Activated naive CD4-positive, alpha-beta T cell treated with anti-CD3 and anti-CD28 coated beads, Interleukin-2, amount 10 ng/mL, durations not matched to agents 7 days and 5 days (primary cell): ENCODE measurements at regions not wholly inside any gene's neighbourhood (a gene's known extent, or its start where the extent isn't known, plus 50 kb on each side); places are given as distances from the start of the nearest gene placed in this dataset.

Experiments
- CTCF ChIA-PET: fragments of 350-600 bp; sonication (Branson Sonifier 250); formaldehyde crosslinking; loops from one replicate; lab custom pipeline; 2021; ENCODE audit warnings: antibody characterized with exemption; lab: Charles Lee
- DNase-seq: peaks from one replicate; pipeline ENCODE4 v3.0.0-alpha.2; 2020
- H3K27ac Mint-ChIP-seq: one replicate; pipeline ENCODE4 v1.8.0; 2021; ENCODE audit warnings: mild to moderate bottlenecking, moderate library complexity, mixed read lengths
- H3K27me3 Mint-ChIP-seq: one replicate; pipeline ENCODE4 v1.8.0; 2021; ENCODE audit warnings: mild to moderate bottlenecking, mixed read lengths
- H3K36me3 Mint-ChIP-seq: one replicate; pipeline ENCODE4 v1.8.0; 2021; ENCODE audit warnings: mixed read lengths
- H3K4me1 Mint-ChIP-seq: one replicate; pipeline ENCODE4 v1.8.0; 2021; ENCODE audit warnings: mixed read lengths
- H3K4me3 Mint-ChIP-seq: one replicate; pipeline ENCODE4 v1.8.0; 2021; ENCODE audit warnings: mild to moderate bottlenecking, moderate library complexity, mixed read lengths
- H3K9me3 Mint-ChIP-seq: one replicate; pipeline ENCODE4 v1.8.0; 2021; ENCODE audit warnings: mixed read lengths

- Mint-ChIP-seq H3K4me1 (peaks cover 4% of the 10 kb centered on the region), H3K4me3 (no peak overlapping the region), H3K36me3 (no peaks in the 10 kb centered on the region), H3K9me3 (no peaks in the 10 kb centered on the region), H3K27me3 (no peaks in the 10 kb centered on the region), H3K27ac (no peak overlapping the region)
- CTCF ChIA-PET: no interaction called here
- DNase-seq: no peak
Observed at GRCh38 chr20:51335329-51335841, 207.1 kb downstream of the NFATC2 start.

DNA sequence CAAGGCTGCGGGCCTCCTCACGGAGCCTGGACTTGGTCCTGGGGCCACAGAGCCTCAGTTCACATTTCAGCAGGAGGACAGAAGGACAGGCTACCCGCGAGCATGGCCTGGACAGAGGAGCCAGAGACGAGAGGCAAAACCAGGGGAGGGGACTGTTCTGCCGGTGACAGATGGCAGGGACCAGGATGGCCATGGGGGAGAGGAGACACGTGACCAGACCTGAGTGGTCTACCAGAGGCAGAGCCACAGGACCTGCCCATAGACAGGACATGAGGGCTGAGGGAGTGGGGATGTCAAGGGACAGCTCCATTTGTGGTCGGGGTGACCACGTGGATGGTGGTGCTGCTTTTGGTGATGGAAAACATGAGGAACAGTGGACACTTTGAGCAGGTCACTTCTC, 207.9 kb downstream of the NFATC2 start:
- Mint-ChIP-seq H3K4me3 (no peak overlapping the region), H3K36me3 (no peaks in the 10 kb centered on the region), H3K27ac (no peak overlapping the region), H3K9me3 (no peaks in the 10 kb centered on the region), H3K4me1 (peaks cover 4% of the 10 kb centered on the region), H3K27me3 (no peaks in the 10 kb centered on the region)
- CTCF ChIA-PET: interaction anchor here (0.8 to 1.0 kb wide), 2 partner anchors 9 to 367 kb away, joined by 3 read pairs; no protein-coding TSS in a partner anchor
- DNase-seq: no peak

- no peak overlapping the region for H3K4me3 Mint-ChIP-seq
- H3K27me3 Mint-ChIP-seq: no peaks in the 10 kb centered on the region
- no peak for DNase-seq
- no peaks in the 10 kb centered on the region for H3K9me3 Mint-ChIP-seq
- H3K36me3 Mint-ChIP-seq: no peaks in the 10 kb centered on the region
- H3K4me1 Mint-ChIP-seq: peaks cover 4% of the 10 kb centered on the region
- CTCF ChIA-PET: interaction anchor here (0.6 to 1.0 kb wide), 3 partner anchors 8 to 368 kb away, joined by 3 read pairs; no protein-coding TSS in a partner anchor
- no peak overlapping the region for H3K27ac Mint-ChIP-seq
Observed at GRCh38 chr20:51333971-51334370, 208.5 kb downstream of the NFATC2 start.

DNA sequence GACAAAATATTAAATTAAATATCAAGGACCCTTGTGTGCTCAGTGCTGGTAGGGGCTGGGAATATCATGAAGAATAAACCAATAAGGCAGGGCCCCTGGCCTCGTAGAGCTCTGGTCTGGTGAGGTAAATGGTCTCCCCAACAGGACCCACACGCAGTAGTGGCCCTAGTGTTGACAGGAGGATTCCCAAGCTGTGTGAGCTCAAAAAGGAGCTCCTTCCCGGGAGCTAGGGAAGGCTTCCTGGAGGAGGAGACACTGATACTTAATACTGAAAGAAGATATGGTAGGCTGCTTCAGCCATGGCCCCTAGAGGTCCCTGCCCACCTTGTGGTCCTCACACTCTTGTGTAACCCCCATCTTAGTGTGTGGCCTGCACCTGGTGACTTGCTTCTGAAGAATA, 209.1 kb downstream of the NFATC2 start:
- Mint-ChIP-seq H3K4me1 (peaks cover 4% of the 10 kb centered on the region), H3K9me3 (no peaks in the 10 kb centered on the region), H3K27me3 (no peaks in the 10 kb centered on the region), H3K36me3 (no peaks in the 10 kb centered on the region), H3K27ac (no peak overlapping the region), H3K4me3 (no peak overlapping the region)
- no peak for DNase-seq
- CTCF ChIA-PET: interaction anchor here (0.6 to 1.2 kb wide), 3 partner anchors 9 to 81 kb away, joined by 3 to 4 read pairs (median 3); no protein-coding TSS in a partner anchor

GRCh38 chr20:51331481-51331880, 211.0 kb downstream of the NFATC2 start:
- Mint-ChIP-seq H3K4me3 (no peak overlapping the region), H3K27ac (no peak overlapping the region), H3K36me3 (no peaks in the 10 kb centered on the region), H3K27me3 (no peaks in the 10 kb centered on the region), H3K9me3 (no peaks in the 10 kb centered on the region), H3K4me1 (no peaks in the 10 kb centered on the region)
- DNase-seq: no peak
- CTCF ChIA-PET: interaction anchor here (1.3 kb wide), 1 partner anchor 316 kb away, joined by 4 read pairs; no protein-coding TSS in a partner anchor

DNA sequence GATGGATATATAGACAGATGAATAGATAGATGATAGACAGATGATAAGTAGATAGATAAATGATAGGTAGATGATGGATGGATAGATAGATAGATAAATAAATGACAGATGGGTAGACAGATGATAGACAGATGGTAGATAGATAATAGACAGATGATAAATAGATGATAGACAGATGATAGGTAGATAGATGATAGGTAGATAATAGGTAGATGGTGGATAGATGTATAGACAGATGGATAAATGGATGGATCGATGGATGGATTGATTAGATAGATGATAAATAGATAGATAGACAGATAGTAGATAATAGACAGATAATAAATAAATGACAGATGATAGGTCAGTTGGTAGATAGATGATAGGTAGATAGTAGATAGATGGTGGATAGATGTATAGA, 212.7 kb downstream of the NFATC2 start:
- Mint-ChIP-seq H3K4me3 (no peak overlapping the region), H3K27me3 (peaks cover 13% of the 10 kb centered on the region), H3K36me3 (no peaks in the 10 kb centered on the region), H3K27ac (no peak overlapping the region), H3K9me3 (no peaks in the 10 kb centered on the region), H3K4me1 (no peaks in the 10 kb centered on the region)
- CTCF ChIA-PET: no interaction called here
- DNase-seq: no peak

- DNase-seq: no peak
- Mint-ChIP-seq H3K9me3 (no peaks in the 10 kb centered on the region), H3K4me1 (no peaks in the 10 kb centered on the region), H3K36me3 (no peaks in the 10 kb centered on the region), H3K4me3 (no peak overlapping the region), H3K27ac (no peak overlapping the region), H3K27me3 (peaks cover 17% of the 10 kb centered on the region)
- CTCF ChIA-PET: interaction anchor here (0.7 to 5.3 kb wide), 8 partner anchors 9 to 340 kb away, joined by 3 to 45 read pairs (median 6); no protein-coding TSS in a partner anchor
Observed at GRCh38 chr20:51327251-51327841, 215.2 kb downstream of the NFATC2 start.

- no peak overlapping the region for H3K4me3 Mint-ChIP-seq
- no peaks in the 10 kb centered on the region for H3K9me3 Mint-ChIP-seq
- no peaks in the 10 kb centered on the region for H3K36me3 Mint-ChIP-seq
- peak; percentile 49 for DNase-seq
- no peaks in the 10 kb centered on the region for H3K4me1 Mint-ChIP-seq
- H3K27ac Mint-ChIP-seq: no peak overlapping the region
- CTCF ChIA-PET: interaction anchor here (0.6 to 5.3 kb wide), 15 partner anchors 8 to 580 kb away, joined by 3 to 45 read pairs (median 4); no protein-coding TSS in a partner anchor
- H3K27me3 Mint-ChIP-seq: peaks cover 17% of the 10 kb centered on the region
Observed at GRCh38 chr20:51326201-51326819, 216.2 kb downstream of the NFATC2 start.

GRCh38 chr20:51322164-51322707, 220.3 kb downstream of the NFATC2 start:
- Mint-ChIP-seq H3K9me3 (no peaks in the 10 kb centered on the region), H3K4me1 (no peaks in the 10 kb centered on the region), H3K4me3 (no peak overlapping the region), H3K36me3 (no peaks in the 10 kb centered on the region), H3K27me3 (peaks cover 21% of the 10 kb centered on the region), H3K27ac (no peak overlapping the region)
- CTCF ChIA-PET: interaction anchor here (1.5 kb wide), 1 partner anchor 13 kb away, joined by 4 read pairs; no protein-coding TSS in a partner anchor
- no peak for DNase-seq

DNA sequence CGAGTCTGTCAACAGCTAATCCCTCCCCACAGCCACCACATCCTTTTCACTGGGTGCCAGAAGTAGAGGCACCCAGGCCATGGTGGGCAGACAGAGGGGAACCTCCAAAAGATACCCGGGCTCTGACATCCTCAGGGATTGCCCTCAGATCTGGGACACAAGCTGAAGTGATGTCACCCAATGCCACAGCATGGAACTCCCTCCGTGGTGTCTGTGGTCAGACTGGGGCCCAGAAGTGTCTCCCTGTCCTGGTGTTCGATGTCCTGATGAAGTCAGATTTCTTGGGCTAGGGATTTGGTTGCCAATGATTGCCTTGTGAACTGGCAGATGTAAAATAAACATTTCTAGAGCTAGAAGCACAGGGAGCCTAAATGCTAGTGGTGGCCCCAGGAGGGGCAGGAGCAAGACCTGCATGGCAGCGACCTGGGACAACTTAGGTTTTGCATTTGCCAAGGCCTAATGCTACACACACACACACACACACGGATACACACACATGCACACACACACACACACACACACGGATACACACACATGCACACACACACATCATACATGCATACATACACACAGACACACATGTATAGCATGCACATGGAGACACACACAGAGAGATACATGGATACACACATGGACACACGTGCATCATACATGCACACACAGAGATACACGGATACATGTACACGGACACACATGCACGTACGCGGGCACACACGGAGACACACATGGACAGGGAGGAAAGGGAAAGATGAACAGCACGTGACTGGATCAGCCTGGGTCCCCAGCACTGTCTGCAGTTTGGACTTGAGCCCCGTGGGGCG, 221.0 kb downstream of the NFATC2 start:
- H3K36me3 Mint-ChIP-seq: no peaks in the 10 kb centered on the region
- DNase-seq: no peak
- no peak overlapping the region for H3K27ac Mint-ChIP-seq
- H3K27me3 Mint-ChIP-seq: peaks cover 21% of the 10 kb centered on the region
- H3K4me1 Mint-ChIP-seq: no peaks in the 10 kb centered on the region
- CTCF ChIA-PET: no interaction called here
- H3K4me3 Mint-ChIP-seq: no peak overlapping the region
- H3K9me3 Mint-ChIP-seq: no peaks in the 10 kb centered on the region

DNA sequence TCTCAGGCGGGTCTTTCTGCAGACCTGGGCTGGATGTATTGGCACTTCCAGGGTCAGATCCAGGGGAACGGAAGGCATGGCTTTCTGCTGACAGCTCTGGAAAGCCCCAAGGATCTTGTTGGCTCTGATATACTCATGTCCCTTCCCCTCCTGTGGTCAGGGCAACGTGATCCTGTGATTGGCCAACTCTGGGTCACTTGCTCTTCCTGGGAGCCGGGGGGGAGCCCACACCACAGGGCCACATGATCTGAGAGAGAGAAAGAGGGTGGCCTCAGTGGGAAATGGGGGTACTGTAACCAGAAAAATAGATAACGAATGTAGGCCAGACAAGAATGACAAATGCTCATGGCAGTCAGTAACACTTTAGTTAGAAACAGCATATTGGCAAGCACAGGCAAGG, 223.0 kb downstream of the NFATC2 start:
- Mint-ChIP-seq H3K4me1 (no peaks in the 10 kb centered on the region), H3K4me3 (no peak overlapping the region), H3K9me3 (no peaks in the 10 kb centered on the region), H3K27ac (no peak overlapping the region), H3K36me3 (no peaks in the 10 kb centered on the region), H3K27me3 (peaks cover 10% of the 10 kb centered on the region)
- CTCF ChIA-PET: no interaction called here
- DNase-seq: no peak

DNA sequence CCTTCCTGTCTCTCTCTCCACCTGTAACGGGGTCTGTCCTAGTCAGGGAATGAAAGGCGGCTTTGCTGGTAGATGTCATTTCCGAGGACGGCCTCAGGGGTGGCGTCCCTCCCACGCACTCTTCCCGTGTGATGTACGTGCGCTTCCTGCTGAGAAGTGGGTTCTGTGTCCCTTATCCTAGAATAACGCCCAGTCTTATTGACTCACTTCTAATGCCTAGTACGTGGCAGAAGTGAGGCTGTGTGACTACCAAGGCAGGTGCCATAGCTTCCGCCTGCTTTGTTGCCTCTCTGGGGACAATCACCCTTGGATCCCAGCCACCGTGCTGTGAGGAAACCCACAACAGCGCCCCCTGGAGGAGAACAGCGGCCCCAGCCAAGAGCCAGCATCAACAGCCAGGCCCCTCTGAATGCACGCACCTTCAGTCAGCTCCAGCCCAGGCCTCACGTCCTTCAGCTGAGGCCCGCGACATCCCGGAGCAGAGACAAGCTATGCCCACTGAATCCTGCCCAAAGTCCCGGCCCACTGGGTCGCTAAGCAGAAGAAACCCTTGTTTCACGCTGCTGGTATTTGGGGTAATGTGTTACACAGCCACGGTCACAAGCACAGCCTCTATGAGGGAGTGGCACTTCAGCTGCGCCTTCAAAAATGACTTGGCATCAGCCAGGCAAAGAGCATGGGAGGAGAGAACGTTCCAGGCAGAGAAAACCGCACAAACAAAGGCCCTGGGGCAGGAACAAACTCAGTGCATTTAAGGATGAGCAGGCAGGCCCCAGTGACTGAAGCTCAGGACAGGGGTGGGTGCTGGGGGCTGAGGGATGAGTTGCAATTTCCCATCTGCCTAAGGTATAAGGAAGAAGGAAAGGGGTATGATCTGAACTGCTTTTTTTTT, 224.2 kb downstream of the NFATC2 start:
- Mint-ChIP-seq H3K9me3 (no peaks in the 10 kb centered on the region), H3K4me1 (no peaks in the 10 kb centered on the region), H3K27ac (no peak overlapping the region), H3K4me3 (no peak overlapping the region), H3K36me3 (no peaks in the 10 kb centered on the region), H3K27me3 (peaks cover 9% of the 10 kb centered on the region)
- CTCF ChIA-PET: interaction anchor here (0.9 to 1.9 kb wide), 6 partner anchors 9 to 337 kb away, joined by 3 to 10 read pairs (median 4); no protein-coding TSS in a partner anchor
- DNase-seq: peak; percentile 54

DNA sequence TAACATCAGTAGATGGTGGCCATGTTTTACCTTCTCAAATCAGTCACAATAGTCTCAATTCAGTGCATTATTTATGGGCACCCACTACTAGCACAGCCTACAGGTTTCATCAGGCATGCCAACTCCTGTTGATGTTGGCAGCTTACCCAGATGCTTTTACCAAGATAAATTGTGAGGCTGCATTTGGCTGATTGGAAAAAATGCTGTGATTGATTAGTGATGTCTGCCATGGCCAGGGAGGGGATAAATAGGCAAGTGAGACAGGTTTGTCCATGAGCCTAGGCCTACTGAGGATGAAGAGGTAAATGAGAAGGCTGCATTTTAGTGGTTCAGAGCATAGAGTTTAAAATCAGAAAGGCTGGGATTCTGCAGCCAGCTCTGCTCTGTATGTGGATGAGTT, 227.1 kb downstream of the NFATC2 start:
- Mint-ChIP-seq H3K9me3 (no peaks in the 10 kb centered on the region), H3K27ac (no peak overlapping the region), H3K4me3 (no peak overlapping the region), H3K4me1 (no peaks in the 10 kb centered on the region), H3K27me3 (peaks cover 12% of the 10 kb centered on the region), H3K36me3 (no peaks in the 10 kb centered on the region)
- CTCF ChIA-PET: interaction anchor here (0.8 to 0.9 kb wide), 2 partner anchors 11 to 307 kb away, joined by 3 read pairs; no protein-coding TSS in a partner anchor
- DNase-seq: no peak
